Stomach smooth muscle (tissue), 2 donors: ENCODE measurements at regions not wholly inside any gene's neighbourhood (a gene's known extent, or its start where the extent isn't known, plus 50 kb on each side); places are given as distances from the start of the nearest gene placed in this dataset.

ENCODE experiments used
- H3K27ac ChIP-seq: one replicate; pipeline ENCODE4 v1.7.0; 2013; ENCODE audit warnings: mild to moderate bottlenecking, low read length, inconsistent platforms
- H3K27me3 ChIP-seq, 2 donors: one replicate each; pipeline ENCODE4 v1.7.0; 2013; ENCODE audit warnings: low read length in 2 of 2; ENCODE audit not compliant: insufficient read depth in 2 of 2, control insufficient read depth in 1 of 2
- H3K36me3 ChIP-seq, 2 donors: one replicate each; pipeline ENCODE4 v1.7.0; 2013; ENCODE audit warnings: low read length in 2 of 2; ENCODE audit not compliant: control insufficient read depth in 2 of 2, insufficient read depth in 2 of 2
- H3K4me1 ChIP-seq: one replicate; pipeline ENCODE4 v1.7.0; 2013; ENCODE audit warnings: low read length; ENCODE audit not compliant: control insufficient read depth, insufficient read depth
- H3K4me3 ChIP-seq, 2 donors: one replicate each; pipeline ENCODE4 v1.7.0; 2013; ENCODE audit warnings: low read length in 2 of 2
- H3K9ac ChIP-seq, 2 donors: one replicate each; pipeline ENCODE4 v1.7.0; 2013; ENCODE audit warnings: low read length in 2 of 2, mild to moderate bottlenecking in 1 of 2
- H3K9me3 ChIP-seq, 2 donors: one replicate each; pipeline ENCODE4 v1.7.0; 2013; ENCODE audit warnings: low read length in 2 of 2; ENCODE audit not compliant: control insufficient read depth in 2 of 2
- donor health status: healthy.
- donor health status: Pancreatic carcinoma.

DNA sequence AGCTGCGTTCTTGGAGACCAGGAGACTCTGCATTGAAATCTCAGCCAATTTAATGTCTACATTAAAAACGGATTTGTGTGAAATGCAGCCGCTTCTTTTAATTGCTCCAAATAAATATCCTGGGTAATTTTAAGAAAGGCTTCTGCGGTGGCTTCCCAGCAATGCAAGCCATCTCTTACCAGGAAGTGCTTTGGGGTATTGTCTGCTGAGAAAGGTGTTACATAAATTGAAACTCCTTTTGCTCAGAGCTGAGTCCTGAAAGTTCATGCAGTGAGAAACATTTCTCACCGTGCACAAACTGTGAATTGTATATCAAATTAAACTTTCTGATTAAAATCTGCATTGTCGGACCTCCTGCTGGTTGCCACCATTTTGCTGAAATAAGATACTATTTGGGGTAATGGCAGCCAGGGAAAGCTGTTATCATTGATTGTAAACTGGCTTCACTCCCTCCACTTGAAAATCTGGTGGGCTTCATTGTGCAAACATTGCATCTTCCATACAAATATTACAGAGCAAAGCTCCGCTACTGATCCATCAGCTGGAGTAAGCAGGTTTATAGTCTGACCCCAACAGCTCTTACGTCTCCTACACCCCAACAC, 59.5 kb downstream of the ZIC5 start:
- Histone ChIP-seq H3K36me3 (no peaks in the 10 kb centered on the region), H3K9me3 (no peaks in the 10 kb centered on the region), H3K27ac (no peak overlapping the region), H3K27me3 (peaks cover 16 to 26% of the 10 kb centered on the region in 2 donors), H3K9ac (no peak overlapping the region), H3K4me1 (no peaks in the 10 kb centered on the region), H3K4me3 (no peak overlapping the region)

DNA sequence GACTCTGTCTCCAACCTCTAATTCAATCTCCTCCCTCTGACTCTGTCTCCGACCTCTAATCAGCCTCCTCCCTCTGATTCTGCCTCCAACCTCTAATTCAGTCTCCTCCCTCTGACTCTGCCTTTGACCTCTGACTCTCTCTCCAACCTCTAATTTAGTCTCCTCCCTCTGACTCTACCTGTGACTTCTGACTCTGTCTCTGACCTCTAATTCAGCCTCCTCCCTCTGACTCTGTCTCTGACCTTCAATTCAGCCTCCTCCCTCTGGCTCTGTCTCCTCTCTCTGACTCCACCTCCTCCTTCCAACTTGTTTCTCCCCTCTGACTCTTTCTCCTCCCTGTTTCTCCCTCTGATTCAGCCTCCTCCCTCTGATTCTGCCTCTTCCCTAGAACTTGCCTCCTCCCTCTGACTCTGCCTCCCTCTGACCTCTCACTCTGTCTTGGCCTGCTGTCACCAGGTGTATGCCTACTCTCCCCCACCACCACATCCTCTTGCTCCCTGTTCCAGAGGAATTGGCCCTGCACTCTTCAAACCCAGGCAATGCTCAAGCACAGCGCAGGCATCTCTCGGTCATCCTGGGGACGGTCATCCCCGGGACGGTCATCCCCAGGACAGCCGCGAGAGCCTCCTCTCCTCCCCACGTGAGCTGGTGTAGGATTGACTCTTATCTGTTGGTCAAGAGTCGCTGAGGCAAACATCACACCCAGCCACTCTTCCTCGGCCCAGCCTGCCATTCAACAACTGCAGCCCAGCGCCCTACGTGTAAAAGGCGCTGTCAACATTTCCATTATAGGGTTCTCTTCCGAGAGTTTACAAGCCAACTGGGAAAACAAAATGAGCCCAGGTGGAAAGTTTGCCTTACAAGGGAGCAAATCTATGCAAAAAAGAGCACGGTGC, 60.2 kb downstream of the ZIC5 start:
- Histone ChIP-seq H3K4me3 (no peak overlapping the region), H3K9me3 (peaks cover 0 to 2% of the 10 kb centered on the region in 2 donors), H3K27me3 (peaks cover 19 to 28% of the 10 kb centered on the region in 2 donors), H3K9ac (no peak overlapping the region), H3K36me3 (no peaks in the 10 kb centered on the region), H3K4me1 (no peaks in the 10 kb centered on the region), H3K27ac (no peak overlapping the region)

DNA sequence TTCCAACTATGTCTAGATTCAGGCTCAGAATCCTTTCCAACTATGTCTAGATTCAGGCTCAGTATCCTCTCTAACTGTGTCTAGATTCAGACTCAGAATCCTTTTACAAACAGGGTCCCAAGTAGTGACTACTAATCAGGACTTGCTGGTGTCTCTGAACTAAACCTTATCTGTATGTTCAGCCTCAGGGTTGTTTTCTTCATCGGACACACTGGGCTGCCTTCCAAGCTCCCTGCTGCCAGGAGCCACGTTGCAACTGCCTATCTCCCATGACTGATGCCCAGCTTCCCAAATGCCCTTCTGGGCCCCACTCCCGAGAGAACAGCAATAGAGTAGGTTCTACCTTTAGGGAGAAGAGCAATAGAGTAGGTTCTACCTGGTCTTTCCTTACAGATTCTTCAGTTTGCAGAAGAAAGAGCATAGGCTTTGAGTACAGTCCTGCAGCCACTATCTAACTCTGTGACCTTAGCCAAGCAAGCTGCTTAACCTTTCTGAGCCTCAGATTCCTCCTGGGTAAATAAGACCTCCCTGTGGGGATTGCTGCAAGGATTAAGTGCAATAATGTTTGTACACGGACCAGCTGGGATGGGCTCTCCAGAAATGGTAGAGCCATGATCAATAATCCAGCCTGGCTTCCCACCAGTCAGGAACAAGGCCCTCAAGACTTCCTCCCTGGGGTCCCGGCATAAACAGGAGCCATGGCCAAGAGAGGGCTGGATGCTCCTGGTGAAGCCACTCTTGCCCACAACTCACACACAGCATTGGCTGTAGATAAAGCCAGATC, 61.5 kb downstream of the ZIC5 start:
- H3K36me3 ChIP-seq, result no peaks in the 10 kb centered on the region
- H3K27me3 ChIP-seq, result peaks cover 19 to 23% of the 10 kb centered on the region in 2 donors
- H3K9me3 ChIP-seq, result peaks cover 0 to 2% of the 10 kb centered on the region in 2 donors
- H3K9ac ChIP-seq, result no peak overlapping the region
- H3K4me3 ChIP-seq, result no peak overlapping the region
- H3K4me1 ChIP-seq, result no peaks in the 10 kb centered on the region
- no peak overlapping the region for H3K27ac ChIP-seq

DNA sequence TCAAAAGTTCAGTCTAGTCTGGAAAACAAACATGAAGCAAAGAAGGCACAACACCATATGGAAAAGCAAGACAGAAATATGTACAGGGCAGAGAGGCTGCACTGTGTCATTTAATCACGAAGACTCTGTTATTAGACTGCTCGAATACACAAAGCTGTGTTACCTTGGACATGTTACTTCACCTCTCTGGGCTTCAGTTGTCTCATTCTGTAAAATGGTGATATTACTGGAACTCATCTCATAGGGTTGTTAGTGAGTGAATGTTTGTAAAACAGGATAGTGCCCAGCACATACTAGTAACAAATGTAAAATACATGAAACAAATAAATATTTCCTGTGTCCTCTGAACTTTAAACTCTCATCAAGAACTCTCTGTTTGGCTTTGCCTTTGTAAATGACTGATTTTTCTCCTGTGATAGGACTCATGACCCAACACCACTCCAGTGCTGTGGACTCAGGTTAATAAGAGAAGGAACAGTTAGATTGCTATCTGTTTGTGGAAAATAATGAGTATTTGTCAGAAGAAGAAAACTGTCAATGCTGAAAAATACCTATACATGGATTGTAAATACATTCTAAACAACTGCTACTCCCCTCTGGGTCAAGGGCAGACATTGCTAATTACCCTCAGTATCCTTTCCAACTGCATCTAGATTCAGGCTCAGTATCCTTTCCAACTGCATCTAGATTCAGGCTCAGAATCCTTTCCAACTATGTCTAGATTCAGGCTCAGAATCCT, 62.3 kb downstream of the ZIC5 start:
- H3K27me3 ChIP-seq, result peaks cover 19 to 21% of the 10 kb centered on the region in 2 donors
- H3K9ac ChIP-seq, result no peak overlapping the region
- no peaks in the 10 kb centered on the region for H3K36me3 ChIP-seq
- H3K27ac ChIP-seq, result no peak overlapping the region
- no peaks in the 10 kb centered on the region for H3K4me1 ChIP-seq
- no peak overlapping the region for H3K4me3 ChIP-seq
- H3K9me3 ChIP-seq, result peaks cover 0 to 2% of the 10 kb centered on the region in 2 donors

DNA sequence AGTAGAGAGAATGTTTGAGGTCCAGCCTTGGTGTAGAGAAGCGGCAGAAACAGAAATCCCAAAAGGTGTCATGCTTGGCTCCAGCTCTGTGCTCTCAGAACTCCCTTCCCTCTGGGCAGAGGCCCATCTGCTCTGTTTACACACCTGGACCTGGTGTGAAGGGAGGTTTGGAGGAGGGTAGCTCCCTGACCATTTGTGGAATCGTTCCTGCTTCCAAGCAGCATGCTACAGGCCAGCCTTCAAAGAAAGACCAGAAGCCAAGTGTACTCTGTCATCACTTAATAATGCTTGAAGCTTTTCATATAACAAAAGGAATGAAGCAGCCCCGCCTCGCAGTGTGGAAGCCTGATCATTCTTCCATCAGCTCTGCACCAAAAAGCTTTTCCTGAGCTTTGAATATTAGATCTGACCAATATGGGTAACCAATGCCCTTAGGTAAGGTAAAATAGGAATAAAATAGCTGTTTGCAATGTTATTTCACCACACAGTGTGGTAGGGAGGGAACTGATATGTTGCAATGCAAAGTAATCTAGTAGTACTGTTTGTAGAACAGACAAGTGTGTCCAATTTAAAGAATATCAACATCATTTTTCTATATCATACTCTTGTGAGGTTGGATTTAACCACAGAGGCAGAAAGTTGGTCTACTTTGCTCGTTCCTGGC, 63.3 kb downstream of the ZIC5 start:
- no peak overlapping the region for H3K4me3 ChIP-seq
- no peaks in the 10 kb centered on the region for H3K4me1 ChIP-seq
- no peak overlapping the region for H3K27ac ChIP-seq
- no peaks in the 10 kb centered on the region for H3K36me3 ChIP-seq
- H3K9me3 ChIP-seq, result peaks cover 0 to 2% of the 10 kb centered on the region in 2 donors
- H3K9ac ChIP-seq, result no peak overlapping the region
- H3K27me3 ChIP-seq, result peaks cover 18 to 19% of the 10 kb centered on the region in 2 donors

DNA sequence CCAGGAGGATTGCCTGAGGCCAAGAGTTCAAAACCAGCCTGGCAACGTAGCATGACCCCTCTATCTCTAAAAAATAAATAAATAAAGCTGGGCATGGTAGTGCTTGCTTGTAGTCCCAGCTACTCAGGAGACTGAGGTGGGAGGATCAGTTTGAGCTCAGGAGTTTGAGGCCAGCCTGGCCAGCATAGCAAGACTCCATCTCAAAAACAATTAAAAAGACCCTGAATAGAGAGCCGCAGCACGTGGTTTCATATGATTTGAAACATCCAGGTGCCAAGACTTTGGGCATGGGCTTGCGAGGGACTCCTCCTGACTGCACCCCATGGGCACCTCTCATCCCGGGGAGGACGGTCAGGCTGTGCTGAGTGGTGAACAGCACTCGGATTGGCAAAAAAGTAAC, 63.9 kb downstream of the ZIC5 start:
- no peak overlapping the region for H3K9ac ChIP-seq
- H3K36me3 ChIP-seq, result no peaks in the 10 kb centered on the region

DNA sequence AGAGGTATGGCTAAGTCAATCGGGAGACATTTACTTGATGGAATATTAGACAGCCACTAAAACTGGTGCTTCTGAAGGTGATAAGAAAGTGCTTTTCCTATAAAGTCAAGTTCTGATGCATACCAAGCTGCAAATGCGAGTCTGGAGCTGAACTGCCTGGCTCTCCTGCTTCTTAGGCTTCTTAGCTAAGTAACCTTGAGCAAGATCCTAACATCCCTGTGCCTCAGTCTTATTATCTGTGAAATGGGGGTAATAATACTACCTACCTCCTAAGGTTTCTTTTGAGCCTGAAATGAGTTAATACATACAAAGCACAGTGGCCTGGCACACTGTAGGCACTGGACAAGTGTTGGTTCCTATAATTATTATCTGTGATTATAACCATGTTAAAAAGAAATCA, 64.5 kb downstream of the ZIC5 start:
- no peak overlapping the region for H3K4me3 ChIP-seq
- H3K36me3 ChIP-seq, result no peaks in the 10 kb centered on the region
- no peak overlapping the region for H3K9ac ChIP-seq
- no peak overlapping the region for H3K27ac ChIP-seq
- peaks cover 19 to 21% of the 10 kb centered on the region in 2 donors for H3K27me3 ChIP-seq
- H3K4me1 ChIP-seq, result no peaks in the 10 kb centered on the region
- H3K9me3 ChIP-seq, result peaks cover 0 to 2% of the 10 kb centered on the region in 2 donors

More for the DNA sequence above, 63.9 kb downstream of the ZIC5 start:
- no peaks in the 10 kb centered on the region for H3K4me1 ChIP-seq
- no peak overlapping the region for H3K27ac ChIP-seq
- H3K4me3 ChIP-seq, result no peak overlapping the region
- peaks cover 19 to 21% of the 10 kb centered on the region in 2 donors for H3K27me3 ChIP-seq
- peaks cover 0 to 2% of the 10 kb centered on the region in 2 donors for H3K9me3 ChIP-seq

DNA sequence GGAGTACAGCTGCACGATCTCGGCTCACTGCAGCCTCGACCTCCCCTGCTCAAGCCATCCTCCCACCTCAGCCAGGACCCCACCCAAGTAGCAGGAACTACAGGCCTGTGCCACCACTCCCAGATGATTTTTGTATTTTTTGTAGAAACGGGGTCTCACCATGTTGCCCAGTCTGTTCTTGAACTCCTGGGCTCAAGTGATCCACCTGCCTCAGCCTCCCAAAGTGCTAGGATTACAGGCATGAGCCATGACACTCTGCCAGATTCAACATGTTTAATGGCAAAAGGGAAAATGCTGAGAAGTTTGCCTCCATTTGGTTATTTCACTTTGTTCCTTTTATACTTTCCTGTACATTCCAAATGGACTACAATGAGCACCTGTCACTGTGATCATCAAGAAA, 65.8 kb downstream of the ZIC5 start:
- H3K4me1 ChIP-seq, result no peaks in the 10 kb centered on the region
- H3K9me3 ChIP-seq, result peaks cover 0 to 2% of the 10 kb centered on the region in 2 donors
- peaks cover 18 to 19% of the 10 kb centered on the region in 2 donors for H3K27me3 ChIP-seq
- H3K4me3 ChIP-seq, result no peak overlapping the region
- H3K36me3 ChIP-seq, result no peaks in the 10 kb centered on the region
- no peak overlapping the region for H3K27ac ChIP-seq
- H3K9ac ChIP-seq, result no peak overlapping the region

DNA sequence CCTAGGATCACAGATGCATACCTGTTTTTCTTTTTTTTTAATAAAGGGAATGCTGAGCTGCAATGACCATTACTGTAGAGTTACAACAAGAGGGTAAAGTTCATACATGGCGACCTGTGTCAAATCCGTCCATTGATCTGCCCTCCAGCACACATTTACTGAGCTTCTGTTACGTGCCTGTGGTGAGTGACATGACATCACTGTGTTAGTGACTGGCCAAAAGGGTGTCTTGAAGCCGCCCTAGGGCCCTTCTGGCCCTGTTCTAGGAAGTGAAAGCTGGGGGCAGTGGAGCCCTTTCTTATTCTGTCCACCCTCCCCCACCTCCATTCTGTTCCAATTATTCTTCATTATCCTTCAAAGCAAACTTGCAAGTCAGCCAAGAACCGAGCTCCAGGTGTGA, 66.3 kb downstream of the ZIC5 start:
- peaks cover 19 to 20% of the 10 kb centered on the region in 2 donors for H3K27me3 ChIP-seq

DNA sequence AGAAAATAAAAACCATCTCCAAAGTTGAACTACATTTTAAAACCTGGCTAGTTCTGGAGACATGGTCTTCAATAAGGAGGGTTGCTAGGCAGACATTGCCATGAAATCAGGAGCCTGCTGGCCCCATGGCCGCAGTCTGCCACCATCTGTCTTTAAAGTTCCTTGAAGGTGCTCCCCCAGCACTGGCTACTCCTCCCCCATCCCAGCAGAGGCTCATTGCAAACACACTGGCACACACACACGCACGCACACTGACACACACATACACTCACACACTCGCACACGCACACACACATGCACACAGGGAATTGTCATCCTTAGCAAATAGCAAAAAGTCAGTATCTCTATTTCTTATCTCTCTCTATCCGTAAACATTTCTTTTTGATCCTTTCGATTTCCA, 68.4 kb downstream of the ZIC5 start:
- H3K4me1 ChIP-seq, result no peaks in the 10 kb centered on the region
- no peak overlapping the region for H3K4me3 ChIP-seq
- H3K9me3 ChIP-seq, result peaks cover 0 to 2% of the 10 kb centered on the region in 2 donors
- no peak overlapping the region for H3K27ac ChIP-seq
- no peaks in the 10 kb centered on the region for H3K36me3 ChIP-seq
- no peak overlapping the region for H3K9ac ChIP-seq
- H3K27me3 ChIP-seq, result peaks cover 14 to 29% of the 10 kb centered on the region in 2 donors

More for the DNA sequence above, 66.3 kb downstream of the ZIC5 start:
- H3K9ac ChIP-seq, result no peak overlapping the region
- peaks cover 0 to 2% of the 10 kb centered on the region in 2 donors for H3K9me3 ChIP-seq
- H3K4me1 ChIP-seq, result no peaks in the 10 kb centered on the region
- H3K27ac ChIP-seq, result no peak overlapping the region
- no peaks in the 10 kb centered on the region for H3K36me3 ChIP-seq
- no peak overlapping the region for H3K4me3 ChIP-seq
